NCI-H1694 treated with DMSO at 0.1 percent for 48 hours (cell line): ENCODE measurements at regions not wholly inside any gene's neighbourhood (a gene's known extent, or its start where the extent isn't known, plus 50 kb on each side); places are given as distances from the start of the nearest gene placed in this dataset.

Source experiments
- DNase-seq: peaks from one replicate; lab custom pipeline; 2025; lab: John Stamatoyannopoulos, UW

- DNase-seq = no peak
Observed at GRCh38 chr3:54021071-54021470, 101.3 kb upstream of the CACNA2D3 start.

GRCh38 chr3:54020436-54020835 lies 101.9 kb upstream of the CACNA2D3 start:
- DNase-seq = no peak

GRCh38 chr3:54014067-54014466 lies 108.3 kb upstream of the CACNA2D3 start:
- DNase-seq = no peak

- no peak for DNase-seq
Observed at GRCh38 chr3:54008744-54009143, 113.6 kb upstream of the CACNA2D3 start.

- no peak for DNase-seq
Observed at GRCh38 chr3:54008099-54008498, 114.3 kb upstream of the CACNA2D3 start.

GRCh38 chr3:54004335-54004734 lies 112.7 kb upstream of the SELENOK start:
- DNase-seq = no peak

GRCh38 chr3:54003136-54003535 lies 111.5 kb upstream of the SELENOK start:
- DNase-seq = no peak

GRCh38 chr3:53999725-54000124 lies 108.1 kb upstream of the SELENOK start:
- DNase-seq = no peak

- no peak for DNase-seq
Observed at GRCh38 chr3:53998980-53999379, 107.3 kb upstream of the SELENOK start.

- DNase-seq = no peak
Observed at GRCh38 chr3:53997476-53997875, 105.8 kb upstream of the SELENOK start.

- DNase-seq = no peak
Observed at GRCh38 chr3:53996141-53996874, 104.6 kb upstream of the SELENOK start.

GRCh38 chr3:53994986-53995603 lies 103.4 kb upstream of the SELENOK start:
- DNase-seq = no peak

GRCh38 chr3:53991240-53991639 lies 99.6 kb upstream of the SELENOK start:
- DNase-seq = no peak

- DNase-seq = no peak
Observed at GRCh38 chr3:53989946-53990345, 98.3 kb upstream of the SELENOK start.

- DNase-seq = no peak
Observed at GRCh38 chr3:53989451-53989850, 97.8 kb upstream of the SELENOK start.

- no peak for DNase-seq
Observed at GRCh38 chr3:53978386-53978785, 86.7 kb upstream of the SELENOK start.

GRCh38 chr3:53975382-53975781 lies 83.7 kb upstream of the SELENOK start:
- DNase-seq = no peak

- no peak for DNase-seq
Observed at GRCh38 chr3:53974324-53974723, 82.7 kb upstream of the SELENOK start.

GRCh38 chr3:53973905-53974304 lies 82.2 kb upstream of the SELENOK start:
- DNase-seq = no peak

GRCh38 chr3:53970661-53971060 lies 79.0 kb upstream of the SELENOK start:
- DNase-seq = no peak

GRCh38 chr3:53969086-53969485 lies 77.4 kb upstream of the SELENOK start:
- no peak for DNase-seq

- no peak for DNase-seq
Observed at GRCh38 chr3:53965291-53965690, 73.6 kb upstream of the SELENOK start.

- no peak for DNase-seq
Observed at GRCh38 chr3:53957831-53958230, 66.2 kb upstream of the SELENOK start.

GRCh38 chr3:53956586-53956985 lies 64.9 kb upstream of the SELENOK start:
- DNase-seq = no peak
